ENCODE measurements at regions not wholly inside any gene's neighbourhood (a gene's known extent, or its start where the extent isn't known, plus 50 kb on each side); places are given as distances from the start of the nearest gene placed in this dataset.
"Not testable (repeated sequence)": the region's sequence is repeated elsewhere in the genome, so short reads cannot be mapped to it uniquely, and the experiment has no call there.

DNA sequence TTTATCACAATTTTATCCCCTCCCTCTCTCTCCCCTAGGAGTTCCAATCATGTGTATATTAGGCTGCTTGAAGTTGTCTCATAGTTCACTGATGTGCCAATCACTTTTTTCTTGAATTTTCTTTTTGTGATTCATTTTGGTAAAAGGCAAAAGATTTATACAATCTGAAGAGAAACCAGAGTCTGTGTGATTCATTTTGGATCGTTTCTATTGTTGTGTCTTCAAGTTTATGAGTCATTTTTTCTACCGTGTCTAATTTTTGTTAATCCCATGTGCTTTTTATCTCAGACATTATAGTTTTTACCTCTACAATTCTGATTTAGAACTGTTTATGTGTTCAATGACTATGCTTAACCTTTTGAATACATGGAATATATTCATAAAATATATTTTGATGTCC is 483.9 kb upstream of the AUTS2 start:
- Histone ChIP-seq H3K4me3 (ENCODE audit: low read length in 3 of 3) (no peak overlapping the region), H3K27ac (ENCODE audit: low read depth in 2 of 2, low read length in 2 of 2) (no peak overlapping the region), H3K4me1 (ENCODE audit: control insufficient read depth in 2 of 3, insufficient read depth in 2 of 3, low read depth in 1 of 3, low read length in 3 of 3) (no peaks in the 10 kb centered on the region), H3K9ac (ENCODE audit: low read length in 3 of 3) (no peak overlapping the region), H3K27me3 (ENCODE audit: control insufficient read depth, insufficient read depth, low read length) (no peaks in the 10 kb centered on the region), H3K36me3 (ENCODE audit: control insufficient read depth in 2 of 3, insufficient read depth in 3 of 3, low read length in 3 of 3) (no peaks in the 10 kb centered on the region), H3K9me3 (ENCODE audit: control insufficient read depth in 2 of 3, insufficient read depth in 1 of 3, low read length in 3 of 3) (no peaks in the 10 kb centered on the region)
- no peak for DNase-seq
- intact Hi-C loops (cut with DNase I) = no loop called here
- TF ChIP-seq, protein P1, sequence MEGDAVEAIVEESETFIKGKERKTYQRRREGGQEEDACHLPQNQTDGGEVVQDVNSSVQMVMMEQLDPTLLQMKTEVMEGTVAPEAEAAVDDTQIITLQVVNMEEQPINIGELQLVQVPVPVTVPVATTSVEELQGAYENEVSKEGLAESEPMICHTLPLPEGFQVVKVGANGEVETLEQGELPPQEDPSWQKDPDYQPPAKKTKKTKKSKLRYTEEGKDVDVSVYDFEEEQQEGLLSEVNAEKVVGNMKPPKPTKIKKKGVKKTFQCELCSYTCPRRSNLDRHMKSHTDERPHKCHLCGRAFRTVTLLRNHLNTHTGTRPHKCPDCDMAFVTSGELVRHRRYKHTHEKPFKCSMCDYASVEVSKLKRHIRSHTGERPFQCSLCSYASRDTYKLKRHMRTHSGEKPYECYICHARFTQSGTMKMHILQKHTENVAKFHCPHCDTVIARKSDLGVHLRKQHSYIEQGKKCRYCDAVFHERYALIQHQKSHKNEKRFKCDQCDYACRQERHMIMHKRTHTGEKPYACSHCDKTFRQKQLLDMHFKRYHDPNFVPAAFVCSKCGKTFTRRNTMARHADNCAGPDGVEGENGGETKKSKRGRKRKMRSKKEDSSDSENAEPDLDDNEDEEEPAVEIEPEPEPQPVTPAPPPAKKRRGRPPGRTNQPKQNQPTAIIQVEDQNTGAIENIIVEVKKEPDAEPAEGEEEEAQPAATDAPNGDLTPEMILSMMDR (IDR thresholded peaks at IDR 0.05; ENCODE audit: borderline replicate concordance, extremely low read depth, insufficient read depth) = no peak
- no peak for FAIRE-seq

DNA sequence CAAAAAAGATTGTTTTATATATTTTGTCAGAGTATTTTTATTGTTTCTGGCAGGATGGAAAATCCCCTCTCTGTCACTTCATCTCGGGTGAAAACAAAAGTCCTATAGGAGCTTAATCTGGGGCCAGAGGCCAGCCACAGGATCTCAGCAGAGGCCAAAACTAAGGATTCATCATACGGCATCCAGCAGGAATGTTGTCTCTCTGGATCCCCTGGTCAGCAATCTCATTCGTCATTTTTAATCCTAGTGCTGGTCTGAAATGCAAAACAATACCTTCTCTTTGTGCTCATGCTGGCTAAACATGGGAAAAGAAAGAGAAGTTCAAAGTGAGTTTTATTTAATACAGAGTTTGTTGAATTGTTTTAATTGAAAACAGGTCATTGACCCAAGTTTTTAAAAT is 482.5 kb upstream of the AUTS2 start:
- H3K27ac ChIP-seq (ENCODE audit: low read depth in 2 of 2, low read length in 2 of 2) = no peak overlapping the region
- intact Hi-C loops (cut with DNase I) = no loop called here

DNA sequence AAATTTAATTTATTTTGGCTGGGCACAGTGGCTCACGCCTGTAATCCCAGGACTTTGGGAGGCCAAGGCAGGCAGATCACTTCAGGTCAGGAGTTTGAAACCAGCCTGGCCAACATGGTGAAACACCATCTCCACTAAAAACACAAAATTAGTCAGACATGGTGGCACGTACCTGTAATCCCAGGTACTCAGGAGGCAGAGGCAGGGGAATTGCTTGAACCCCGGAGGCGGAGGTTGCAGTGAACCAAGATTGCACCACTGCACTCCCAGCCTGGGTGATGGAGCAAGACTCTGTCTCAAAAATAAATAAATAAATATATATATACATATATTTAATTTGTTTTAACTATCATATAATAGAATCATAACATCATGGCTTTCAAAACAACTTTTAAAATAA is 482.1 kb upstream of the AUTS2 start:
- H3K9me3 ChIP-seq (ENCODE audit: control insufficient read depth in 2 of 3, insufficient read depth in 1 of 3, low read length in 3 of 3); H3K4me3 ChIP-seq (ENCODE audit: low read length in 3 of 3); H3K4me1 ChIP-seq (ENCODE audit: control insufficient read depth in 2 of 3, insufficient read depth in 2 of 3, low read depth in 1 of 3, low read length in 3 of 3); H3K27me3 ChIP-seq (ENCODE audit: control insufficient read depth, insufficient read depth, low read length); H3K36me3 ChIP-seq (ENCODE audit: control insufficient read depth in 2 of 3, insufficient read depth in 3 of 3, low read length in 3 of 3); H3K9ac ChIP-seq (ENCODE audit: low read length in 3 of 3); intact Hi-C loops (cut with DNase I); FAIRE-seq; H3K27ac ChIP-seq (ENCODE audit: low read depth in 2 of 2, low read length in 2 of 2); DNase-seq: not testable (repeated sequence)

More for the DNA sequence above, 482.5 kb upstream of the AUTS2 start:
- H3K4me3 ChIP-seq (ENCODE audit: low read length in 3 of 3) = no peak overlapping the region
- TF ChIP-seq, protein P1 (IDR thresholded peaks at IDR 0.05; ENCODE audit: borderline replicate concordance, extremely low read depth, insufficient read depth) = no peak
- H3K4me1 ChIP-seq (ENCODE audit: control insufficient read depth in 2 of 3, insufficient read depth in 2 of 3, low read depth in 1 of 3, low read length in 3 of 3) = no peaks in the 10 kb centered on the region
- H3K9ac ChIP-seq (ENCODE audit: low read length in 3 of 3) = no peak overlapping the region
- H3K9me3 ChIP-seq (ENCODE audit: control insufficient read depth in 2 of 3, insufficient read depth in 1 of 3, low read length in 3 of 3) = no peaks in the 10 kb centered on the region
- H3K27me3 ChIP-seq (ENCODE audit: control insufficient read depth, insufficient read depth, low read length) = no peaks in the 10 kb centered on the region
- no peaks in the 10 kb centered on the region for H3K36me3 ChIP-seq (ENCODE audit: control insufficient read depth in 2 of 3, insufficient read depth in 3 of 3, low read length in 3 of 3)
- DNase-seq (no peak), FAIRE-seq (no peak)

DNA sequence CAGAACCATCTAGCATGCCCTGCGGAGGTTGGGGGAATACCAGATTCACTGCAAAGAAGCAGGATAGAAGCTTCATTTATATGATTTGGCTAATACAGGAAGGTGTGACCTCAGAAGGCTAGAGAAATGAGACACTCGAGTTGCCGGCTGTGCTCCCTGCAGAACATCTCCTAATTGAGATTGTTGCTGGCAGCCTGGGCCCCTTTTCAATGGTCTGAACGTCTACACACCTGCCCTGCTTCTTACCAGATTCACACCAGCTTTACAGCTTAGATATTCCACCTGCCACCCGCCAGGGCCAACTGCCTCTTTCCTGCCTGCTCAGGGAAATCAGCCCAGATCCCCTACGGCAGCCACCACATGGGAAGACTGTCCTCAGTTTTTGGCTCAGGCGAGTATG is 475.3 kb upstream of the AUTS2 start:
- Histone ChIP-seq H3K27ac (ENCODE audit: low read depth in 2 of 2, low read length in 2 of 2) (no peak overlapping the region), H3K9me3 (ENCODE audit: control insufficient read depth in 2 of 3, insufficient read depth in 1 of 3, low read length in 3 of 3) (no peaks in the 10 kb centered on the region), H3K4me1 (ENCODE audit: control insufficient read depth in 2 of 3, insufficient read depth in 2 of 3, low read depth in 1 of 3, low read length in 3 of 3) (no peaks in the 10 kb centered on the region), H3K4me3 (ENCODE audit: low read length in 3 of 3) (no peak overlapping the region), H3K9ac (ENCODE audit: low read length in 3 of 3) (no peak overlapping the region), H3K36me3 (ENCODE audit: control insufficient read depth in 2 of 3, insufficient read depth in 3 of 3, low read length in 3 of 3) (no peaks in the 10 kb centered on the region), H3K27me3 (ENCODE audit: control insufficient read depth, insufficient read depth, low read length) (no peaks in the 10 kb centered on the region)
- intact Hi-C loops (cut with DNase I) = no loop called here
- FAIRE-seq = no peak
- DNase-seq = no peak
- TF ChIP-seq, protein P1 (IDR thresholded peaks at IDR 0.05; ENCODE audit: borderline replicate concordance, extremely low read depth, insufficient read depth) = no peak

Data from kidney (tissue), 13 donors.